RCC 7860 (cell line): ENCODE measurements at regions not wholly inside any gene's neighbourhood (a gene's known extent, or its start where the extent isn't known, plus 50 kb on each side); places are given as distances from the start of the nearest gene placed in this dataset.
"Not testable (repeated sequence)": the region's sequence is repeated elsewhere in the genome, so short reads cannot be mapped to it uniquely, and the experiment has no call there.

Source experiments
- DNase-seq: peaks from one replicate; pipeline ENCODE4 v3.0.0-alpha.2; 2015; ENCODE audit warnings: low spot score
- FAIRE-seq: peaks from 2 replicates; lab custom pipeline; 2012; peaks lifted over from hg19 to GRCh38; lab: Jason Lieb, UNC

- FAIRE-seq: no peak
- no peak for DNase-seq
These were observed 119.6 kb upstream of the BANK1 start for GRCh38 chr4:101670897-101671296.

DNA sequence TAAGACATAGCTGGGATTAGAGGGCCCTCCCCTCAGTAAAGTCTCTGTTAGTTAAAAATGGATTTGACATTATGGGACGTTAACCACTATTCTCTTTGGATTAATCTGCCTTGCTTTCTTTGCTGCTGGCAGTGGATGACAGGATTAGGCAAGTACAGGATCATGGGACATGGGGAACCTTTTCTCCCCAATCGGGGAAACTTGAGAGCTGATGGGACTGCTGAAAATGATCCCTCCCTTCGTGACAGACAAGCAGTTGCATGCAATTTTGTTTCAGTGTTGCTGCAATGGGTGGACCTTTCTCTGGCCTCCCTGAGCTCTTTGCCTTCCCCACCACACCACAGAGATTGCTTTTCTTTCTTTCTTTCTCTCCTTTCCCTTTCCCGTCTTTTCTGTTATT lies 120.2 kb upstream of the BANK1 start:
- DNase-seq (no peak), FAIRE-seq (no peak)

- DNase-seq (no peak), FAIRE-seq (no peak)
These were observed 120.7 kb upstream of the BANK1 start for GRCh38 chr4:101669832-101670188.

- no peak for DNase-seq
- FAIRE-seq: no peak
These were observed 121.2 kb upstream of the BANK1 start for GRCh38 chr4:101669138-101669831.

DNA sequence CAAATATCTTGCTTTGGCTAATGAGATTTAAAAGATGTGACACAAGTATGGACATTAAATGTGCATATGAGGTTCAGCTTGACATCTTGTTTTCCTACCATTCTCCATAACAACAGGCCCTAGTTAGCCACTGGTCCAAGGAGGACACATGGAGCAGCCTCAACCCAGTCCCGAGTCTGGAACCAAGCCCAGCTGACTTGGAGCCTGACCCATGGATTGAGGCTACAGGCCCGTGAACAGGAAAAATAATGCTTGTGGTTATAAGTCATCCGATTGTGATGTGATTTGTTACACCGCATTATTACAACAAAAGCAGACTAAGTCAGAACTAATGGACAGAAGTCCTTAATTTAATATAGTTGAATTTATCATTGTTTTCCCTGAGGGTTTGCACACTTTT lies 123.2 kb upstream of the BANK1 start:
- no peak for FAIRE-seq
- no peak for DNase-seq

GRCh38 chr4:101660607-101661006 lies 129.9 kb upstream of the BANK1 start:
- no peak for FAIRE-seq

DNA sequence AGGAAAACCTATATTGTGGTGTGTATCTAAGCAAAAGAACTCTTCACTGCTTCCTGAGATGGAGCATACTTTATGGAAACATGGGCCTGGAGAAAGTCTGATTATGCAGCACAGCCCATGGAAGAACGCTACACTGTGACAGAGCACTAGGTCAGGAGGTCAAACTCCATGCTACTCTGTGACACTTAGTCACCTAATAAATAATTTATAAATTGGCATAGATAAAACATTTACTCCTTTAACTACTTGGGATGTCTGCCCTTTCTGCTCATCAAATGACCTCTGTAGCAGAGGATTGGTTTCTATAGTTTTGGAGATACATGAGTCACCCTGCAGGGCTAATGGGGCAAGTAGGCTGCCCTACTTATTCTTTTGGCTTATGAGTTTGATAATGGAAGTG lies 134.7 kb upstream of the BANK1 start:
- DNase-seq (peak; percentile 8), FAIRE-seq (peak; percentile 54)

More at GRCh38 chr4:101660607-101661006, 129.9 kb upstream of the BANK1 start:
- DNase-seq: no peak

- DNase-seq: no peak
- FAIRE-seq: no peak
These were observed 135.5 kb upstream of the BANK1 start for GRCh38 chr4:101655005-101655404.

DNA sequence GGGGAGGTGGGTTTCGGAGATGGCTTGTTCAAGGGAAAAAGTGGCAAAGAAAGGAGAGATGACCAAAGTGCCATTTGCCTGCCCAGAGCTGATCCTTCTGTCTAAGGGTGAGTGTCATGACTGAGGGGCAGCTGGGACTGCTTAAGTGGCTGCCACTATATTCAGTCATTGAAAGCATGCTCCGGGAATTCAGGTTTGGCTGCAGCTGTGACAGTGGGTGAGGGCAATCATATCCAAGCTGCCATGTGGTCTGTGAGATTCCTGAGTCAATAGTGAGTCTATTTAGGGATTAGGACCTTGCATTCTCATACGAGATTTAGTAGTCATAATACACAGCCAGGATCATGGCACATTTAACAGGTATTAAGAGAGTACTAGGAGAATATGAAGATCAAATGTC lies 138.8 kb upstream of the BANK1 start:
- DNase-seq (no peak), FAIRE-seq (no peak)

GRCh38 chr4:101649790-101650515 lies 140.6 kb upstream of the BANK1 start:
- DNase-seq (no peak), FAIRE-seq (no peak)

- no peak for FAIRE-seq
- DNase-seq: no peak
These were observed 142.9 kb upstream of the BANK1 start for GRCh38 chr4:101647710-101648034.

- no peak for FAIRE-seq
- DNase-seq: no peak
These were observed 146.0 kb upstream of the BANK1 start for GRCh38 chr4:101644516-101644915.

DNA sequence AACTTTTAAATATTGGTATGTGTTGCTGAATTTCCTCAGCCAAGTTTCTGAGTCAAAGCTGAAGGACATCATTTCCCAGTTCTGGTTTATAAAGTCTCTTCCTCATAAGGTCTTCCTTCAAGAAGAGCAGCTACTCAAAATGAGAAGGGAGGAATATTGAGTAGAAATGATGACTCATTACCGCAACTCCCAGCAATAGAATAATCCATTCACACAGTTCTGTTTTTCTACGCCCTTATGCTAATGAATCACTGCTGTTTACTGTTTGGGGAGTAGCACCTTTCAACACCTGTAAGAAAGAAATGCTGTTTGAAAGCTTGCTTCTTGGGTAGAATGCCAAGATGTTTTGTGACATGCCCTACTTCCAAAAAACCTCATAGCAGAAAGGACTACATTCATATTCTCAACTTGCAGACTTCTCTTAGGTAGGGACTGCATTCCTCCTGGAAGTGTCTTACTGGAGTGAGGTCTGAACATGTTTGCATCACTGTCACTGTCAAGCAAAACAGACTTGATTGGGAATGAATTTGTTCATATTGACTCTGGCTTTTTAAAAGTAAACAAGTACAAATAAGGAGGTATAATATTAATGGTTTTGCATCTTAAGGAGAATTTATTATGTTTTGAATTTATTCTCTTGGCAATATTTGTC lies 147.2 kb upstream of the BANK1 start:
- DNase-seq (no peak), FAIRE-seq (no peak)

DNA sequence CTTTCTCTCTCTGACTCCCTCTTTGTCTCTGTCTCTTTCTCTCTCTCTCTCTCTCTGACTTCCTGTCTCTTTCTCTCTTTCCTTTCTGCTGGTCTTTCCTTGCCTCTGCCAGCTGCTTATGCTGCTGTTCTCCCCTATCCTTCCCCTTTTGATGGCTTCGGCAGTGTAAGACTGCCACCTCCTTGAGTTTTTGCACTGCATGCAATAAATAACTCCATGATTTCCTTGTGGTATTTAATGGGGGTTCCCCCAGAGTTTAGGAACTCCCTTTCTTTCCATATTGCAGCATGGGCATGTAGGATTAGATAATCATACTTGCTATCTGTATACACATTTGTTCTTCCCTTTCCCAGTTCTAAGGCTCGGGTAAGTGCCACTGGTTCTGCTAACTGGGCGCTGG lies 157.8 kb upstream of the BANK1 start:
- not testable (repeated sequence) for FAIRE-seq

GRCh38 chr4:101630319-101630986 lies 160.1 kb upstream of the BANK1 start:
- FAIRE-seq: no peak
- DNase-seq: no peak

More for the DNA sequence above, 157.8 kb upstream of the BANK1 start:
- not testable (repeated sequence) for DNase-seq

DNA sequence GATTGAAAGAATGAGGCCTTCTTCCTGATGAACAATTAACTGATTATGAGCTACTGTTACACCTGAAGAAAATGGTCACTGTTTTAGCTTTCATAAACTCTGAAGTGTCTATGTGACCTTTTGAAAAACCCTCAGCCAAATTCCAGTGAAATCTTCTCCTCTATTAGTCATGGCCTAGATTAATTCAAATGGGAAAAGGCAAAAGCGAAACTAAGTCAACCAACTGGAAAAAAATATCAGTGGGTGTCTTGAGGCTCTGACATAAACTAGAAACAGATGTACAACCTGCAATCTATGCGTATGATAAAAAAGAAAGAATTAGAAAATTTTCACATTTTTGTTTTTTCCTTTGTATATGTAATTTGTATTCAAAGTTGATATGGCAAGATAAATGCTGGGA lies 169.4 kb upstream of the BANK1 start:
- DNase-seq (peak; percentile 41), FAIRE-seq (peak; percentile 83)

DNA sequence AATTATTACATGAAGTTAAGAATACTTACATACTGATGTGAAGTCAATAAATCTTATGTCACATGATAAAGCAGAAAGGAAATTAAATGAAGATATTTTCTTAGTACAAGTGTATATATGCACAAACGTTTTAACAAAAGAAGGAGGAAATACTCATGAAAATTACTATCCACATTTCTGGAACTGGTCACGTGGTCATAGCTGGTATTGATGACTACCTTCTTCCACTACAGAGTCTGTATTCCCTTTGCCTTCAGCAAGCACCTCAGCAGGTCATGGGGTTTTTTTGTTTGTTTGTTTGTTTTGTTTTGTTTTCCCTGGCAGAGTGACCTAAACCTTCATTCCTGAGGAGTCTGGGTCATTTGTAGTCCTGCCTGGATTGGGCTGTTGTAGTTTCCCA lies 174.9 kb upstream of the BANK1 start:
- FAIRE-seq: no peak
- no peak for DNase-seq

DNA sequence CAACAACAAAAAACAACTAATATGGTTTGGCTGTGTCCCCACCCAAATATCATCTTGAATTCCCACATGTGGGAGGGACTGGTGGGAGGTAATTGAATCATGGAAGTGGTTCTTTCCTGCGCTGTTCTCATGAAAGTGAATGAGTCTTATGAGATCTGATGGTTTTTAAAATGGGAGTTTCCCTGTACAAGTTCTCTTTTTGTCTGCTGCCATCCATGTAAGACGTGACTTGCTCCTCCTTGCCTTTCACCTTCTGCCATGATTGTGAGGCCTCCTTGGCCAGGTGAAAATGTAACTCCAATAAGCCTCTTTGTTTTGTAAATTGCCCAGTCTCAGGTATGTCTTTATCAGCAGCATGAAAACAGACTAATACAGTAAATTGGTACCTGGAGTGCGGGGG lies 183.5 kb upstream of the BANK1 start:
- not testable (repeated sequence) for DNase-seq, FAIRE-seq

DNA sequence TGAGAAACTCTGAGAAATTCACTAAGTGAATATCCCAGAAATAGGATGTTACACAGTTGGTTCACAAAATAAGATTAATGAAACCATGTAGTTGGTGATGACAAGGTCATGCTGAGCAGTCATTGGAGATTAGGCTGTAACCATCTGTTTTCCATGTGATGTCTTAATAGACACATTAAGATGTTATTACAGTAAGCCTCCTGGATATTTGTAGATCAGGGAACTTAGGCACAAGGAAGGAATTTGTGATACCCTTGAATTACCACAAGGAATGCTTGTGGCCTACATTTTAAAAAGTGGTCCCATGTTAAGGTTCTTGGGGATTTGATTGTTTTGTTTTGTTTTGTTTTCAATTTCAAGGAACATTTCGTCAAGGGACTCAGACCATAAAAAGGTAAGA lies 185.6 kb upstream of the BANK1 start:
- DNase-seq (no peak), FAIRE-seq (no peak)

DNA sequence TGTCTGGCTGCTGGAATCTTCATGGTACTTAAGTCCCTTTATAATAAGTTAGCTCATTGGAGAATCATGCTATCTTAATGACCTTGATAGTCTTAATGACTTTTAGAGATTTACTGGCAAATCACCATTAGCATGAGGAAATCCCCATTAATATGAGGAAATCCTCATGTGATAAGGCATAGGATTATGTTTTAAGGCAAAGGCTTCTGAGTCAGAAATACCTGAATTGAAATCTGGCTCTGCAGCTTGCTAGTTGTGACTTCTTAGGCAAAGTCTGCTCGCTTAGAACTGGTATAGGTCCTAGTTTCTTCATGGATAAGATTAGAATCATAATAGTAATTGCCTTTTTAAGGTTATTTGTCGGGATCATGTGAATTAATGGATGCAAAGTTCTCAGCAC lies 190.2 kb upstream of the BANK1 start:
- no peak for FAIRE-seq
- no peak for DNase-seq

DNA sequence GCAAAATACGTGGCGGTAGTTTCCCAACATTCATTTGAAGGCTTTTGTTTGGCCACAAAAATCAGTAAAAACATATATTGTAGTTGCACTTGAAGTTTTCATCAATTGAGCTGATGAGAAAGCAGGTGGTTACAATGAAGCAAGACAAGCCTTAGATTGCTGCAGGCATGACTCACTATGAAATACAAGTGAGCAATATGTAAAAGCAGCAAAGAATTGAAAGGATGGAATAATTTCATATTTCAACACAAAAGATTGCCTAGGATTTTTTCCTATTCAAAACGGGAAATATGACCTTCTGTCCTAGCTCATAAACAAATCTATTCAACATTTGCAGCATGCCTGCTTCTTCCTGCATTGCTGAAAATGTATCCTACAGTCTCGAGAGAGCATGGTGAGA lies 190.9 kb upstream of the BANK1 start:
- DNase-seq: no peak

More for the DNA sequence above, 190.9 kb upstream of the BANK1 start:
- FAIRE-seq: no peak
